ENCODE measurements at regions not wholly inside any gene's neighbourhood (a gene's known extent, or its start where the extent isn't known, plus 50 kb on each side); places are given as distances from the start of the nearest gene placed in this dataset.

DNA sequence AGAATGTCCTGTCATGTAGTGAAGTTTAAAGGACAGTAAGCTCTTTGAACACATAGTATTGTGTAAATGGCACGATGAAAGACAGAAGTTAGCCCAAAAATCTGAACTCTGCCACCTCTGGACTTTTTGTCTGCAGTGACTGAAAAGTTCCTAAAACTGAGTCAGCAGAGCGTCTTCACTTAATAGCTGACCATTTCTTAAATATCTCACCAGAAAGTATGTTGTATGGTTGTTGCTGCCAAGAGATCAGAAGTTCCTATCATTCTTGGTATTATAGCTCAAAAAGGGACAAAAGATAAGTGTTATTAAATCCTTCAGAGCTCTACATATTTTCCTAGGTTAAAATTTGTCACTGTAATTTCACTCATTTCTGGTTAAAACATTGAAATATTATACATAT is 1003.0 kb downstream of the TTLL7 start:
- Histone ChIP-seq H3K27me3 (ENCODE audit: control insufficient read depth in 1 of 2, insufficient read depth in 2 of 2, low read length in 2 of 2) (no peaks in the 10 kb centered on the region), H3K4me3 (ENCODE audit: low read length) (no peak overlapping the region), H3K36me3 (ENCODE audit: insufficient read depth, low read length) (no peaks in the 10 kb centered on the region), H3K27ac (ENCODE audit: low read depth in 1 of 2, low read length in 2 of 2) (no peak overlapping the region), H3K9me3 (ENCODE audit: control insufficient read depth in 1 of 2, insufficient read depth in 1 of 2, low read length in 2 of 2) (peaks cover 0 to 4% of the 10 kb centered on the region in 2 experiments), H3K4me1 (ENCODE audit: insufficient read depth, low read length) (no peaks in the 10 kb centered on the region)
- DNase-seq = no peak
- Mint-ChIP-seq H3K36me3 (ENCODE audit: low read depth) (no peaks in the 10 kb centered on the region), H3K4me1 (ENCODE audit: low read depth) (no peaks in the 10 kb centered on the region), H3K9me3 (peaks cover 3% of the 10 kb centered on the region), H3K27ac (no peak overlapping the region), H3K27me3 (peaks cover 6% of the 10 kb centered on the region), H3K4me3 (no peak overlapping the region)
- no peak for ATAC-seq (ENCODE audit: poor library complexity)
- TF ChIP-seq CTCF (IDR thresholded peaks at IDR 0.05) = no peak
- POLR2A ChIA-PET = no interaction called here
- intact Hi-C loops (cut with DNase I, micrococcal nuclease) = no loop called here
- CTCF ChIA-PET = no interaction called here

DNA sequence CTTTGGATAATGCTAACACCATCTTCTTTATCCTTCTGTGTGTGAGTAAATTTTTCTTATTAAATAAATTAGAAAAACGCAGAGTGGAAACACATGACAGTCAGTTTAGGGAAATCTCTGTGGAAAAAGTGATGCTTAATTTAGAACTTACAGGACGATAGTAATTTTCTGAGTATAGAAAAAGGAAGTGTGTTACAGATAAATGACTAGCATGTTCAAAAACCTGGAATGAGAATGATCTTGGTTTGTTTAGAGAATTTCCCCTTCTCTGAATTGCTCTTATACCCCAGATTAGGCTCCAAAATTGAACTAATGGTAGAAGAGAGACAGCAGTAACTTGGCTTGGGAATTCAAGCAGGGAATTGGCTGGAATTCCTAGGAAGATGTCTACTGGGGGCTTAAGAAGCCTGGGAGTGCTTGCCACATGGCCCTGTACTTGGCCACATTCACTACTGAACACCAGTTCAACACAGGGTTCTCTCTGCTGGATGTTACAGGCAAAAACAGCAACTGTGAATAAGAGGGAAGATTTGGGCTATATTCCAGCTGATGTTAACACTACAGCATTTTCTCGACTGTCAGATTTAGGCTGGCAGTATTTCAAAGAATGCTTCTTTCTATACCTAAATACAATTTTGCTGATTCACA is 1004.2 kb downstream of the TTLL7 start:
- no peak overlapping the region for H3K27ac ChIP-seq (ENCODE audit: low read depth in 1 of 2, low read length in 2 of 2)
- H3K9me3 Mint-ChIP-seq = peaks cover 5% of the 10 kb centered on the region
- no peak overlapping the region for H3K4me3 ChIP-seq (ENCODE audit: low read length)
- peaks cover 0 to 7% of the 10 kb centered on the region in 2 experiments for H3K9me3 ChIP-seq (ENCODE audit: control insufficient read depth in 1 of 2, insufficient read depth in 1 of 2, low read length in 2 of 2)
- no peak for DNase-seq
- no peak overlapping the region for H3K27ac Mint-ChIP-seq
- no peaks in the 10 kb centered on the region for H3K36me3 ChIP-seq (ENCODE audit: insufficient read depth, low read length)
- ChIA-PET POLR2A (no interaction called here), CTCF (no interaction called here)
- no peaks in the 10 kb centered on the region for H3K4me1 ChIP-seq (ENCODE audit: insufficient read depth, low read length)
- intact Hi-C loops (cut with DNase I, micrococcal nuclease) = no loop called here
- H3K4me1 Mint-ChIP-seq (ENCODE audit: low read depth) = no peaks in the 10 kb centered on the region
- TF ChIP-seq CTCF (IDR thresholded peaks at IDR 0.05) = no peak
- H3K27me3 Mint-ChIP-seq = peaks cover 6% of the 10 kb centered on the region
- ATAC-seq (ENCODE audit: poor library complexity) = no peak
- no peak overlapping the region for H3K4me3 Mint-ChIP-seq
- no peaks in the 10 kb centered on the region for H3K27me3 ChIP-seq (ENCODE audit: control insufficient read depth in 1 of 2, insufficient read depth in 2 of 2, low read length in 2 of 2)
- no peaks in the 10 kb centered on the region for H3K36me3 Mint-ChIP-seq (ENCODE audit: low read depth)

DNA sequence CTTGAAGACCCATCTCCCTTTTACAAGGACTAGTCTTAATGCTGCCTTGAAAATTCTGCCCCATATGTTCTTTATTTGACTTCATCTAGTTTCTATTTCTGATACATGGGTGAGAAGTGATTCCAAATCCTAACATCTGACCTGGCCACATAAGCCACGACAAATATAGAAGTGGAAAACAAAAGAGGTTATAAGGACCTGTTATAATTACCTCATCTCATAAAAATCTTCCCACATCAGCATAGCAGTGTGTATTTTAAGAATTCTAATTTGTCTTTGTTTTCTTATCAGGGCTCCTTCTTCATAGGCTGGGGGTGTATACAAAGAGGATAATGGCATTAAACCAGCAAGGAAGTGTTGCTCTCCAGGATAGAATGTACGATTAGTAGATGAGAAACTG is 1007.4 kb downstream of the TTLL7 start:
- Mint-ChIP-seq H3K9me3 (peaks cover 5% of the 10 kb centered on the region), H3K36me3 (ENCODE audit: low read depth) (no peaks in the 10 kb centered on the region), H3K27me3 (no peaks in the 10 kb centered on the region), H3K4me1 (ENCODE audit: low read depth) (no peaks in the 10 kb centered on the region), H3K27ac (no peak overlapping the region), H3K4me3 (no peak overlapping the region)
- ChIA-PET CTCF (no interaction called here), POLR2A (no interaction called here)
- ATAC-seq (ENCODE audit: poor library complexity) = no peak
- H3K4me1 ChIP-seq (ENCODE audit: insufficient read depth, low read length) = no peaks in the 10 kb centered on the region
- H3K36me3 ChIP-seq (ENCODE audit: insufficient read depth, low read length) = no peaks in the 10 kb centered on the region
- no peaks in the 10 kb centered on the region for H3K27me3 ChIP-seq (ENCODE audit: control insufficient read depth in 1 of 2, insufficient read depth in 2 of 2, low read length in 2 of 2)
- no peak for TF ChIP-seq CTCF (IDR thresholded peaks at IDR 0.05)
- intact Hi-C loops (cut with DNase I, micrococcal nuclease) = no loop called here
- no peak overlapping the region for H3K4me3 ChIP-seq (ENCODE audit: low read length)
- no peak overlapping the region for H3K27ac ChIP-seq (ENCODE audit: low read depth in 1 of 2, low read length in 2 of 2)
- peaks cover 0 to 7% of the 10 kb centered on the region in 2 experiments for H3K9me3 ChIP-seq (ENCODE audit: control insufficient read depth in 1 of 2, insufficient read depth in 1 of 2, low read length in 2 of 2)
- DNase-seq = no peak
